ENCODE measurements at regions not wholly inside any gene's neighbourhood (a gene's known extent, or its start where the extent isn't known, plus 50 kb on each side); places are given as distances from the start of the nearest gene placed in this dataset.

- Histone ChIP-seq H3K4me1 (no peaks in the 10 kb centered on the region), H3K36me3 (no peaks in the 10 kb centered on the region), H3K27me3 (ENCODE audit: low read depth) (no peaks in the 10 kb centered on the region), H3K9me3 (no peaks in the 10 kb centered on the region), H3K4me3 (no peak overlapping the region), H3K27ac (no peak overlapping the region)
- no peak for ATAC-seq
- TF ChIP-seq, protein P1, sequence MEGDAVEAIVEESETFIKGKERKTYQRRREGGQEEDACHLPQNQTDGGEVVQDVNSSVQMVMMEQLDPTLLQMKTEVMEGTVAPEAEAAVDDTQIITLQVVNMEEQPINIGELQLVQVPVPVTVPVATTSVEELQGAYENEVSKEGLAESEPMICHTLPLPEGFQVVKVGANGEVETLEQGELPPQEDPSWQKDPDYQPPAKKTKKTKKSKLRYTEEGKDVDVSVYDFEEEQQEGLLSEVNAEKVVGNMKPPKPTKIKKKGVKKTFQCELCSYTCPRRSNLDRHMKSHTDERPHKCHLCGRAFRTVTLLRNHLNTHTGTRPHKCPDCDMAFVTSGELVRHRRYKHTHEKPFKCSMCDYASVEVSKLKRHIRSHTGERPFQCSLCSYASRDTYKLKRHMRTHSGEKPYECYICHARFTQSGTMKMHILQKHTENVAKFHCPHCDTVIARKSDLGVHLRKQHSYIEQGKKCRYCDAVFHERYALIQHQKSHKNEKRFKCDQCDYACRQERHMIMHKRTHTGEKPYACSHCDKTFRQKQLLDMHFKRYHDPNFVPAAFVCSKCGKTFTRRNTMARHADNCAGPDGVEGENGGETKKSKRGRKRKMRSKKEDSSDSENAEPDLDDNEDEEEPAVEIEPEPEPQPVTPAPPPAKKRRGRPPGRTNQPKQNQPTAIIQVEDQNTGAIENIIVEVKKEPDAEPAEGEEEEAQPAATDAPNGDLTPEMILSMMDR (IDR thresholded peaks at IDR 0.05), result no peak
- intact Hi-C loops (cut with DNase I), result no loop called here
- DNase-seq, result no peak
Measured at GRCh38 chr9:10925896-10926295, 313.1 kb upstream of the PTPRD start.

DNA sequence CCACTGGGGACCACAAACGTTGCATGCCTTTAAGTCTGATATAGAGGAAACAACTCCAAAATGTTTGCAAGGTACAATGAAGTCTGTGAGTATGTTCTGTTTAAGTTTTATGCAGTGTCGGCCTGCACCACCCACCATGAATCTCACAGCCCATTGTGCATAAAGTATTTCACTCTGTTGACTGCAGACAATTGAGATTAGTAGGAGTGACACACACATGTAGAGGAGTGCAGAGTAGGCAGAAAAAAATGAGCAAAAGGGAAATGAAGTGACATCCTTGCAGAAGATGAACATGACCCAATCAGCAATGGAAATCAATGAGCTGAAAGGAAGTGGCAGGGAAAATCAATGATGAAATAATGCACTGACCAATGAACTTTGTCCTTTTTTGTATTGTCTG is 315.6 kb upstream of the PTPRD start:
- TF ChIP-seq, protein P1 (IDR thresholded peaks at IDR 0.05), result no peak
- no peaks in the 10 kb centered on the region for H3K4me1 ChIP-seq

GRCh38 chr9:10930081-10930480 is 317.3 kb upstream of the PTPRD start:
- H3K27ac ChIP-seq, result no peak overlapping the region
- intact Hi-C loops (cut with DNase I), result no loop called here

More for the DNA sequence above, 315.6 kb upstream of the PTPRD start:
- Histone ChIP-seq H3K4me3 (no peak overlapping the region), H3K36me3 (no peaks in the 10 kb centered on the region), H3K9me3 (no peaks in the 10 kb centered on the region), H3K27me3 (ENCODE audit: low read depth) (no peaks in the 10 kb centered on the region), H3K27ac (no peak overlapping the region)
- DNase-seq (no peak), ATAC-seq (no peak)
- intact Hi-C loops (cut with DNase I), result no loop called here

DNA sequence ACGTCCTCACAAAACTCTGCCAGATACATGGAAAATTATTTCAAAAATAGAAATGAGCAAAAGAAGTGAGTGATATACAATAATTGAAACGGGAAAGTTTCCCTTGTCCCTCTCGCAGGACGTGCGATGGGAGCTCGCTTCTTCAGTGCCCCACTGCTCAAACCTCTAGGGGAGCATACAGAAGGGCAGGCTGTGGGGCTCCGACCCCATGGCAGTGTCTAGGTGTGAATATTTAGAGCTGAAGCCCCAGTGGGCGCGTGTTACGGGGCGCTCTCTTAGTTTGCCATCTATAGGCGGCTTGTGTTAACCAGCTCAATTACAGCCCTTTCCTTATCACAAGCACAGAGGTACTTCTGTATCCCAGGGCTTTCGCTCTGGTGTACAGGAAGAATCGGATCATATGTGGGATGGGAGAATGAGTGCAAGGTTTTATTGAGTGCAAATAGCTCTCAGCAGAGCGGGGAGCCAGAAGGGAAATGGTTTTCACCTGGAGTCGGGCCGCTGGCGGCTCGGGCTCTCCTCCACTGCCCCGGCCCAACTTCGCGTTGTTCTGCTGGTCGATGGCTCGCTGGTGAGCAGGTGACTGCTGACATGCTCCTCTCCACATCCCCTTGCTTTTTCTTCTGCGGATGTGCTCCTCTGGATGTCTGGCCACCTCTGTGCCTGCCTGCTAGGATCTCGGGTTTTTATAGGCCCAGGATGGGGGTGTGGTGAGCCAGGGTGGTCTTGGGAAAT is 334.0 kb upstream of the PTPRD start:
- DNase-seq, result no peak
- H3K4me3 ChIP-seq, result no peak overlapping the region
- no peaks in the 10 kb centered on the region for H3K4me1 ChIP-seq
- no peaks in the 10 kb centered on the region for H3K27me3 ChIP-seq (ENCODE audit: low read depth)
- intact Hi-C loops (cut with DNase I), result no loop called here
- H3K9me3 ChIP-seq, result no peaks in the 10 kb centered on the region
- no peak for ATAC-seq
- TF ChIP-seq, protein P1 (IDR thresholded peaks at IDR 0.05), result no peak
- H3K36me3 ChIP-seq, result no peaks in the 10 kb centered on the region
- no peak overlapping the region for H3K27ac ChIP-seq

More at GRCh38 chr9:10930081-10930480, 317.3 kb upstream of the PTPRD start:
- Histone ChIP-seq H3K36me3 (no peaks in the 10 kb centered on the region), H3K9me3 (no peaks in the 10 kb centered on the region), H3K27me3 (ENCODE audit: low read depth) (no peaks in the 10 kb centered on the region), H3K4me1 (no peaks in the 10 kb centered on the region), H3K4me3 (no peak overlapping the region)
- DNase-seq, result no peak
- ATAC-seq, result no peak
- TF ChIP-seq, protein P1 (IDR thresholded peaks at IDR 0.05), result no peak

DNA sequence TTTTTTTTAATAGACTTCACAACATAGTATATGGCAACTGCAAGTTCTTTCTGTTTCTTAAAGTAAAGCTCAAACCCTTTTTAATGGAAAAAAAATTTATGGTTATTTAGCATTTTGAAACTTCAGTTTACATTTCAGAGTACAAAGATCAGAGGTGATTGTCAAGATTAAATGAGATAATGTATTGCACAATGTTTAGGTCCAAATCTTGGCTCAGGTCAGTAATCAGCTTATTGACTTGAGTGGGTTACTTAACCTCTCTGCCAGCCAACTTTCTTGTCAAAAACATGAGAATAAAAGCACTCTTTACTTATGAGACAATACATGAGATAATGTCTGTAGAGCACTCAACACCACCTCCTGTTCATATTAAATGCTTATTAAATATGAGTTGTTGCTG is 345.1 kb upstream of the PTPRD start:
- no peaks in the 10 kb centered on the region for H3K4me1 ChIP-seq
- DNase-seq (no peak), ATAC-seq (no peak)
- no peak overlapping the region for H3K4me3 ChIP-seq
- intact Hi-C loops (cut with DNase I), result no loop called here
- H3K36me3 ChIP-seq, result no peaks in the 10 kb centered on the region
- TF ChIP-seq, protein P1 (IDR thresholded peaks at IDR 0.05), result no peak
- no peak overlapping the region for H3K27ac ChIP-seq
- H3K27me3 ChIP-seq (ENCODE audit: low read depth), result no peaks in the 10 kb centered on the region
- no peaks in the 10 kb centered on the region for H3K9me3 ChIP-seq
